ENCODE measurements at regions not wholly inside any gene's neighbourhood (a gene's known extent, or its start where the extent isn't known, plus 50 kb on each side); places are given as distances from the start of the nearest gene placed in this dataset.

DNA sequence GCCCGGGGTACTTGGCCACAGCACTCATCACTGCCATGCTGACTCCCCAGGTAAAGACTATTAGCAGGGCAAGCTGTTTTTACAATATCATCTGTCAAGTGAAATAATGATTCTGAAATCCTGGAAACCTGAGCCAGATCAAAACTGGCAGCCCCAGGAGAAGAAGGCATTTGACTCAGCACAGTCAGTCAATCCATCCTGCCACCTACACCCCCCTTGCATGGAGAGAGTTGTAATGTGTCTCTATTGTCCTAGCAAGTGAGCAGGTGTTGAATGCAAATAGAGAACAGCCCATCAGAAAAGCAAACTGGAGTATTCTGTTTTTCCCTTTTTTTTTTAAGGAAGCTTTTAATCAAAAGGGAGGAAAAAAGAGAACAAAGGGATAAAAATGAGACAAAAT, 291.2 kb downstream of the BRINP1 start:
- TF ChIP-seq, protein P1, sequence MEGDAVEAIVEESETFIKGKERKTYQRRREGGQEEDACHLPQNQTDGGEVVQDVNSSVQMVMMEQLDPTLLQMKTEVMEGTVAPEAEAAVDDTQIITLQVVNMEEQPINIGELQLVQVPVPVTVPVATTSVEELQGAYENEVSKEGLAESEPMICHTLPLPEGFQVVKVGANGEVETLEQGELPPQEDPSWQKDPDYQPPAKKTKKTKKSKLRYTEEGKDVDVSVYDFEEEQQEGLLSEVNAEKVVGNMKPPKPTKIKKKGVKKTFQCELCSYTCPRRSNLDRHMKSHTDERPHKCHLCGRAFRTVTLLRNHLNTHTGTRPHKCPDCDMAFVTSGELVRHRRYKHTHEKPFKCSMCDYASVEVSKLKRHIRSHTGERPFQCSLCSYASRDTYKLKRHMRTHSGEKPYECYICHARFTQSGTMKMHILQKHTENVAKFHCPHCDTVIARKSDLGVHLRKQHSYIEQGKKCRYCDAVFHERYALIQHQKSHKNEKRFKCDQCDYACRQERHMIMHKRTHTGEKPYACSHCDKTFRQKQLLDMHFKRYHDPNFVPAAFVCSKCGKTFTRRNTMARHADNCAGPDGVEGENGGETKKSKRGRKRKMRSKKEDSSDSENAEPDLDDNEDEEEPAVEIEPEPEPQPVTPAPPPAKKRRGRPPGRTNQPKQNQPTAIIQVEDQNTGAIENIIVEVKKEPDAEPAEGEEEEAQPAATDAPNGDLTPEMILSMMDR (IDR thresholded peaks at IDR 0.05) = no peak
- no peak for TF ChIP-seq POLR2AphosphoS5 (IDR thresholded peaks at IDR 0.05; ENCODE audit: low read depth, low read length)
- no peak for TF ChIP-seq TCF7L2 (IDR thresholded peaks at IDR 0.05; ENCODE audit: low read depth, low read length)
- TF ChIP-seq, protein P2, sequence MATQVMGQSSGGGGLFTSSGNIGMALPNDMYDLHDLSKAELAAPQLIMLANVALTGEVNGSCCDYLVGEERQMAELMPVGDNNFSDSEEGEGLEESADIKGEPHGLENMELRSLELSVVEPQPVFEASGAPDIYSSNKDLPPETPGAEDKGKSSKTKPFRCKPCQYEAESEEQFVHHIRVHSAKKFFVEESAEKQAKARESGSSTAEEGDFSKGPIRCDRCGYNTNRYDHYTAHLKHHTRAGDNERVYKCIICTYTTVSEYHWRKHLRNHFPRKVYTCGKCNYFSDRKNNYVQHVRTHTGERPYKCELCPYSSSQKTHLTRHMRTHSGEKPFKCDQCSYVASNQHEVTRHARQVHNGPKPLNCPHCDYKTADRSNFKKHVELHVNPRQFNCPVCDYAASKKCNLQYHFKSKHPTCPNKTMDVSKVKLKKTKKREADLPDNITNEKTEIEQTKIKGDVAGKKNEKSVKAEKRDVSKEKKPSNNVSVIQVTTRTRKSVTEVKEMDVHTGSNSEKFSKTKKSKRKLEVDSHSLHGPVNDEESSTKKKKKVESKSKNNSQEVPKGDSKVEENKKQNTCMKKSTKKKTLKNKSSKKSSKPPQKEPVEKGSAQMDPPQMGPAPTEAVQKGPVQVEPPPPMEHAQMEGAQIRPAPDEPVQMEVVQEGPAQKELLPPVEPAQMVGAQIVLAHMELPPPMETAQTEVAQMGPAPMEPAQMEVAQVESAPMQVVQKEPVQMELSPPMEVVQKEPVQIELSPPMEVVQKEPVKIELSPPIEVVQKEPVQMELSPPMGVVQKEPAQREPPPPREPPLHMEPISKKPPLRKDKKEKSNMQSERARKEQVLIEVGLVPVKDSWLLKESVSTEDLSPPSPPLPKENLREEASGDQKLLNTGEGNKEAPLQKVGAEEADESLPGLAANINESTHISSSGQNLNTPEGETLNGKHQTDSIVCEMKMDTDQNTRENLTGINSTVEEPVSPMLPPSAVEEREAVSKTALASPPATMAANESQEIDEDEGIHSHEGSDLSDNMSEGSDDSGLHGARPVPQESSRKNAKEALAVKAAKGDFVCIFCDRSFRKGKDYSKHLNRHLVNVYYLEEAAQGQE (IDR thresholded peaks at IDR 0.05; ENCODE audit: insufficient read depth in 1 of 2, low read depth in 2 of 2, low read length in 1 of 2) = no peak
- TF ChIP-seq SIN3A (IDR thresholded peaks at IDR 0.05; ENCODE audit: borderline replicate concordance, insufficient read depth, low read depth, low read length) = no peak

All from Panc1 (cell line).